ENCODE measurements at regions not wholly inside any gene's neighbourhood (a gene's known extent, or its start where the extent isn't known, plus 50 kb on each side); places are given as distances from the start of the nearest gene placed in this dataset.

- H3K27ac ChIP-seq (ENCODE audit: low read length), result no peak overlapping the region
- ATAC-seq (no peak), DNase-seq (ENCODE audit: low read depth, low spot score) (no peak)
- no peaks in the 10 kb centered on the region for H3K9me3 ChIP-seq (ENCODE audit: control insufficient read depth, insufficient read depth, low read depth, low read length)
- H3K4me1 ChIP-seq (ENCODE audit: control insufficient read depth, insufficient read depth, low read length), result no peaks in the 10 kb centered on the region
- CTCF ChIA-PET, result no interaction called here
- intact Hi-C loops (cut with micrococcal nuclease; ENCODE audit: unreplicated experiment), result no loop called here
- no peaks in the 10 kb centered on the region for H3K27me3 ChIP-seq (ENCODE audit: control insufficient read depth, insufficient read depth, low read length)
- TF ChIP-seq TCF7L2 (IDR thresholded peaks at IDR 0.05; ENCODE audit: low read depth, low read length) (no peak), CTCF (IDR thresholded peaks at IDR 0.05) (no peak), SIN3A (IDR thresholded peaks at IDR 0.05; ENCODE audit: borderline replicate concordance, insufficient read depth, low read depth, low read length) (no peak), POLR2AphosphoS5 (IDR thresholded peaks at IDR 0.05; ENCODE audit: low read depth, low read length) (no peak), REST (IDR thresholded peaks at IDR 0.05; ENCODE audit: insufficient read depth in 1 of 2, low read depth in 2 of 2, low read length in 1 of 2) (no peak)
- in situ Hi-C loops (cut with HindIII; ENCODE audit: low pct_unique_long_range_greater_than_20kb, low sequenced_read_pairs), result no loop called here
- POLR2A ChIA-PET, result no interaction called here
- H3K36me3 ChIP-seq (ENCODE audit: control insufficient read depth, insufficient read depth, low read length), result no peaks in the 10 kb centered on the region
- H3K4me3 ChIP-seq (ENCODE audit: low read depth in 2 of 2, low read length in 2 of 2), result no peak overlapping the region
- no TSS peak for BruUV-seq (replicated peaks)
Observed at GRCh38 chr1:208366559-208366958, 122.4 kb upstream of the PLXNA2 start.

GRCh38 chr1:208369045-208369444 is 124.9 kb upstream of the PLXNA2 start:
- H3K9me3 ChIP-seq (ENCODE audit: control insufficient read depth, insufficient read depth, low read depth, low read length), result no peaks in the 10 kb centered on the region
- TF ChIP-seq TCF7L2 (IDR thresholded peaks at IDR 0.05; ENCODE audit: low read depth, low read length) (no peak), REST (IDR thresholded peaks at IDR 0.05; ENCODE audit: insufficient read depth in 1 of 2, low read depth in 2 of 2, low read length in 1 of 2) (no peak), CTCF (IDR thresholded peaks at IDR 0.05) (no peak), SIN3A (IDR thresholded peaks at IDR 0.05; ENCODE audit: borderline replicate concordance, insufficient read depth, low read depth, low read length) (no peak), POLR2AphosphoS5 (IDR thresholded peaks at IDR 0.05; ENCODE audit: low read depth, low read length) (no peak)
- no peak overlapping the region for H3K4me3 ChIP-seq (ENCODE audit: low read depth in 2 of 2, low read length in 2 of 2)
- no peaks in the 10 kb centered on the region for H3K4me1 ChIP-seq (ENCODE audit: control insufficient read depth, insufficient read depth, low read length)
- ChIA-PET CTCF (no interaction called here), POLR2A (no interaction called here)
- intact Hi-C loops (cut with micrococcal nuclease; ENCODE audit: unreplicated experiment), result no loop called here
- no peak for DNase-seq (ENCODE audit: low read depth, low spot score)
- BruUV-seq (replicated peaks), result no TSS peak
- H3K36me3 ChIP-seq (ENCODE audit: control insufficient read depth, insufficient read depth, low read length), result no peaks in the 10 kb centered on the region
- in situ Hi-C loops (cut with HindIII; ENCODE audit: low pct_unique_long_range_greater_than_20kb, low sequenced_read_pairs), result no loop called here
- H3K27ac ChIP-seq (ENCODE audit: low read length), result no peak overlapping the region
- H3K27me3 ChIP-seq (ENCODE audit: control insufficient read depth, insufficient read depth, low read length), result no peaks in the 10 kb centered on the region
- ATAC-seq, result no peak
